Breast epithelium (tissue), 3 donors: ENCODE measurements at regions not wholly inside any gene's neighbourhood (a gene's known extent, or its start where the extent isn't known, plus 50 kb on each side); places are given as distances from the start of the nearest gene placed in this dataset.

Experiments used
- POLR2A ChIP-seq: fragments of 450-650 bp; IDR thresholded peaks from one replicate; pipeline ENCODE4 v1.6.1; 2016; ENCODE audit warnings: antibody characterized with exemption, mild to moderate bottlenecking, moderate library complexity
- POLR2AphosphoS5 ChIP-seq, 3 donors: sonication (generic); formaldehyde crosslinking; IDR thresholded peaks; one replicate each; pipeline ENCODE4 v1.6.1; 2017; ENCODE audit warnings: antibody characterized with exemption in 3 of 3
- TF ChIP-seq, protein P1 (sequence below), 3 donors: fragments of 450-650 bp; IDR thresholded peaks; one replicate each; pipeline ENCODE4 v1.5.1; 2016 to 2017; ENCODE audit warnings: antibody characterized with exemption in 3 of 3, mild to moderate bottlenecking in 3 of 3, moderate library complexity in 3 of 3

DNA sequence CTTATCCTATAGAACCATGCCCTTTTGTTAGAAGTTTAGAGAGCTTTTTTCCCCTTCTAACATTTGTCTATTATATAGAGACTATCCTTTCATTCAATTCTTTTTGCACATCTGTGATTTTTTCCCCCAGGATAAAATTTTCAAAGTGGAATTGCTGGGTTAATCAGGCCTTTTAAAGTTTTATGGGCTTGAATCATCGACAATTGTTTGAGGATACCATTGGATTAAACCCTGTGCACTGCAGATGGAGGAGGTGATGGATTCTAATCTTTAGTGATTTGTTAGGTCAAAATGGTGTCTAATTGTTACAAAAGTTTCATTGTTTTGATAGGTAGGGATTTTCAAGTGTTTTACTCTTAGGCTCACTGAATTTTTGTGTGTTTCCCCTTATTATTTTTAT is 463.7 kb upstream of the CFAP20DC start:
- TF ChIP-seq, protein P1, sequence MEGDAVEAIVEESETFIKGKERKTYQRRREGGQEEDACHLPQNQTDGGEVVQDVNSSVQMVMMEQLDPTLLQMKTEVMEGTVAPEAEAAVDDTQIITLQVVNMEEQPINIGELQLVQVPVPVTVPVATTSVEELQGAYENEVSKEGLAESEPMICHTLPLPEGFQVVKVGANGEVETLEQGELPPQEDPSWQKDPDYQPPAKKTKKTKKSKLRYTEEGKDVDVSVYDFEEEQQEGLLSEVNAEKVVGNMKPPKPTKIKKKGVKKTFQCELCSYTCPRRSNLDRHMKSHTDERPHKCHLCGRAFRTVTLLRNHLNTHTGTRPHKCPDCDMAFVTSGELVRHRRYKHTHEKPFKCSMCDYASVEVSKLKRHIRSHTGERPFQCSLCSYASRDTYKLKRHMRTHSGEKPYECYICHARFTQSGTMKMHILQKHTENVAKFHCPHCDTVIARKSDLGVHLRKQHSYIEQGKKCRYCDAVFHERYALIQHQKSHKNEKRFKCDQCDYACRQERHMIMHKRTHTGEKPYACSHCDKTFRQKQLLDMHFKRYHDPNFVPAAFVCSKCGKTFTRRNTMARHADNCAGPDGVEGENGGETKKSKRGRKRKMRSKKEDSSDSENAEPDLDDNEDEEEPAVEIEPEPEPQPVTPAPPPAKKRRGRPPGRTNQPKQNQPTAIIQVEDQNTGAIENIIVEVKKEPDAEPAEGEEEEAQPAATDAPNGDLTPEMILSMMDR (IDR thresholded peaks at IDR 0.05) = no peak
- TF ChIP-seq POLR2AphosphoS5 (IDR thresholded peaks at IDR 0.05) (no peak), POLR2A (no peak)
